NCI-H2029 (cell line): ENCODE measurements at regions not wholly inside any gene's neighbourhood (a gene's known extent, or its start where the extent isn't known, plus 50 kb on each side); places are given as distances from the start of the nearest gene placed in this dataset.
"Not testable (repeated sequence)": the region's sequence is repeated elsewhere in the genome, so short reads cannot be mapped to it uniquely, and the experiment has no call there.

ENCODE experiments used
- DNase-seq: peaks from one replicate; lab custom pipeline; 2025; lab: John Stamatoyannopoulos, UW

DNA sequence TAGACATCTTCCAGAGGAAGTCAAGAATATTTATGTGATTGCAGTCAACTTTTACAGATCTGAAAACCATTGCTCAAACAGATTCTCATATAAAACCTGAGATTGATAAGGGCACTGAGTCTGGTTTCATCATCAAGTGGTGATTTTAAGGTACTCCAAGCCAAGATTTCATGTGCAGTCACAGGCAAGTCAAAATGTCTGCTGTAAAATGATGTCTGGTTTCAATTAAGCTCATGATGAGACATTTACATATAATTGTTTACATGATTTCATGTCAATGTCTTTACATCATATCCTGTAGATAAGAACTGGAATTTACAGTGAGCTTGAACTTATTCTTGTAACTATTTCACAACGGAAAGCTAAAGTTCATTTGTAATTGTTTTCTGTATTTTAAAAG lies 1215.5 kb downstream of the ROBO2 start:
- DNase-seq: no peak

DNA sequence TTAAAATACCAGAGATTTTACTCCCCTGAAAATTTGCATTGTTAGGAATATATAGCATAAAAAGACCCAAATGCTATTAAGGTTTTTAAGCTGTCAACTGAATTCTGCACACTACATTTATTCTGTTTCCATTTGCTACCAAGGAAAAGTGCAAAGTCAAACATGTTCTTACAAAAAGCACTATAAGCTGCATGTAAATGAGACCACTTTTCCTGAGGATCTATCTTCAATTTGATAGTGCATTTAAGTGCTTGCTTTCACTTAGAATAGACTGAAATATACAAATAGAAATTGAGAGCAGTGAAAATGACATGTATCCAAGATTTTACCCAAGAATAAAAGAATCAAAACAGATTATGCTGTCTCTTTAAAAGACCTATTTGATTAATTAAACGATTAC lies 1216.2 kb downstream of the ROBO2 start:
- DNase-seq: no peak

DNA sequence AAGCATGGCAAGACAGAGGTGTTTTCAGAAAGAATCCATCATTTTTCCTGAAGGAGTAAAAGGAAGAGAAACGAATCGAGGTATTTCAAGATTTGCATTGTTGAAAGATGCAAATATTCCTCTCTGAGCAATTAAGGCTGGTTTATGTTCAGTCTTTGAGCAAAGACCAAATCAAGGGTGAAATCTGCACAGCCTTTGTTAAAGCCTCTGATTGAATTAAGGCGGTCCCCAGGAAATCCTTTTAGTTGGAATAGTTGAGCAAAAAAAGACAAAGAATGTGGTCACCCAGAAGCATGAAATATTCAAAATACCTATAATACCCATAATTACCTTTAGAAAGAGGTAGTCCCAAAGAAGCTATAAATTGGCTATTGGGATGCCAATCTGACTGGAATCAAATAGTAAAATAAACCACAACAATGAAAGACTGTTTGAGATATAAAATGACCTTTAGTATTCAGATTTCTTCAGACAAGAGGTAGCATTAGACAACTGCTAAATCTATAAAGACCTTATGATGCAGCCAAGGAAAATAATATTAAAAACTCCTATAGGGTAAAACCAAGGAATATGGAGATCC lies 1218.1 kb downstream of the ROBO2 start:
- no peak for DNase-seq

DNA sequence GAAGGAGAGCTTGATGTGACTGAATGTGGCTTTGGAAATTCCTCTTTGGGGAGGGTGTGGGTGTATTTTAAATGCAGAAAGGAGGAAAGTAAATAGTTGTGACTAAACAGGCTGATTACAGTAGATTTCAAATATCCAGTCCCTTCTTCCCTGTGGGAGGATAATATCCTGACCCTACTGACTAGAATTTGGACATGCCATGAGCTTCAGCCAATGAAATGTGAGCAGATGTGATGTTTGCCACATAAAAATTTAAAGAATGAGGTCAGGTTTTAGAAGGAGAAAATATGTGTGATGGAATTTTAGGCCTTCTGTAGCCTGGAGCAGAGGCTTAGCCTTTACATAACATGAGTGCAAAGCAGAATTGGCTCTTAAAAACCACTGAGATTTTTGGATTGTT lies 1218.9 kb downstream of the ROBO2 start:
- DNase-seq: no peak

DNA sequence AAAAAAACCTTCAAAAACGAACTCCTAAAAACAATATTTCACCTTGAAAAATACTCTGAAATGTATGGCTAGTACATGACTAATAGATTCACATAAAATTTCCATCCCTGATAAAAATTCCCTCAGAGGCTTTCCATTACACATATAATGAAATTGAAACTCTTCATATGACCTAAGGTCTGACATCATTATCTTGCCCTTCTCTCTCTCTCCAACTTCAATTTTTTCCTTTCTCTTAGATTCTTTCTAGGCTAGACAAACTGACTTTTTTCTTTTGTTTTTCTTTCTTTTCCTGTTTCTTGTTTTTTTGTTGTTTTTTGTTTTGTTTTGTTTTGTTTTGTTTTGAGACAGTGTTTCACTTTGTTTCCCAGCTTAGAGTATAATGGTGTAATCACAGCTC lies 1220.5 kb downstream of the ROBO2 start:
- DNase-seq: no peak

DNA sequence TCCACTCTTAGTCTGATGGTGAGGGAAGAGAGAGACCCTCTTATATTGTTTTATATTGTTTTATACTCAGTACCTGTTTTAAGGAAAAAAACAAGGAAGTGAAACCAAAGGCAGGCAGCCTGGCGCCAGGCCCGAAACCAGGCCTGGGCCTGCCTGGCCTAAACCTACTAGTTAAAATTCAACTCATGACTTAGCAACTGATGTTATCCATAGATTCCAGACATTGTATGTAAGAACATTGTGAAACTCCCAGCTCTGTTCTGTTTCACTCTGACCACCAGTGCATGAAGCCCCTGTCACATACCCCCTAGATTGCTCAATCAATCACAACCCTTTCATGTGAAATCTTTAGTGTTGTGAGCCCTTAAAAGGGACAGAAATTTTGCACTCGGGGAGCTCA lies 1226.7 kb downstream of the ROBO2 start:
- DNase-seq: not testable (repeated sequence)

DNA sequence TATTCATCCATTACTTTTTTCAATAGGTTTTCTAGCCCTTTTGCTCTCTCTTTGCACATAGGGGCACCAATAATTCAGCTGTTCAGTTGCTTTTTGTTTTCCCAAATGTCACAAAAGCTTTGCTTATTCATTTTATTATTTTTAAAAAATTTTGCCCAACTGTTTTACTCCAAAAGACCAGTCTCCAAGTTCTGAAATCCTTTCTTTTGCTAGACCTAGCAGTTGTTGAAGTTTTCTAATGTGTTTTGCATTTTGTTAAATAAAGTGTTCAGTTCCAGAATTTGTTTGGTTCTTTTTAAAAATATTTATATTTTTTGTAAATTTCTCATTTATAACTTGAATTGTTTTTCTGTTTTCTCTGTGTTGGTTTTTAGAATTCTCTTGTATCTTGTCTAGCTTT lies 1227.3 kb downstream of the ROBO2 start:
- DNase-seq: no peak

DNA sequence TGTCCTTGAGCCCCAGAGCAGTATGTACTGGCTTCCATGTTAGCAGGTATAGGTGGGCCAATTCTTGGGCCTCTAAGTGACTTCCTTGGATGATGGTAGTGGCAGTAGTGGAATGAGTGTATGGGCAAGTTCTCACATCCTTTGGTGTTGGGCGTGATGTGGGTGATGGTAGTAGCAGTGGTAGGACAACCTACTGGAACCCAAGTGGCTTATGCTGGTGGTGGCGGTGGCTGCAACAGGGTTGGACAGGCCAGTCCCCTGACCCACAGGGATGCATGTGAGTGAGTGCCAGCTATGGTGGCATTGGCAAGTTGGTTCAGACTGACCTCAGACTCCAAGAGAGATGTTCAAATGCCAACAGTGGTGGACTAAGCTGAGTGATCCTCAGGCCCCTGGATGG lies 1228.2 kb downstream of the ROBO2 start:
- DNase-seq: no peak

DNA sequence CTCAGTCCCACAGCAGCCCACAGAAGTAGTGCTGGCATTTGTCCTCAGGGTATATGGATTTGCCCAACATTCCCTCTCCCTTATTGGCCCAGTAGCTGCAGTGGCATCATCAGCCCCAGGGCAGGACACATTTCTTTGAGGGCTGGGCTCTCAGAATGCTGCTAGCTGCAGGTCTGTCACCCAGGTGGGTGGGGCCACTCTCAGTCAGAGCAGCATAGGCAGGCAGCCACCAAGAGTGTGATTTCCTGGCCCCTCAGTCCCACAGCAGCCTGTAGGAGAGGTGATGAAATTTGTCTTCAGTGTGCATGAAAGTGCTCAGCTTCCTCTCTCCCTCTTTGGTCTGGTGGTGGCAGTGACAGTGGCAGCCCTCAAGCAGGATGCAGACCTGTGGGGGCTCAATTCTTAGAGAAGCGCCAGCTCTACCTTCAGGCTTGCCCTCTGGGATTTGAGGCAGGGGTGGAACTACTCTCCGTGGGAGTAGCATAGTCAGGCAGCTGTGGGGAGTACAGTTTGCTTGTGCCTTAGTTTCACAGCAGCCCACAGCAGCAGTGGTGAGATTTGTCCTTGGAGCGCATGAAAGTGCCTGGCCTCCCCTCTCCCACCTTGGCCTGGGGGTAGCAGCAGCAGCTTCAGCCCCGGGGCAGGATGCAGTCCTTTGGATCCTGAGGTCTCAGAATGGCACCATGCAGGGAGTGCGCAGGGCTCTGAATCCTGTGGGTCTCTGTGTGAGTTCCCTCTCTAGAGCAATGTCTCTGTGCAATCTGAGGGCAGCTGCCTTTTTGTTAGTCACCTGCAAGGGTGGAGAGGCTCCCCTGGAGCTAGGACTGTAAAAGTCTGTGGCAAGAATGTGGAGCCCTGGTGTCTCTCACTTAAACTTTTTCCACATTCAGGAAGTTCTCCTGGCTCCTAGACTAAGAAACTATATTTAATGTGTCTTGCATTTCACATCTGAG lies 1229.1 kb downstream of the ROBO2 start:
- DNase-seq: no peak

DNA sequence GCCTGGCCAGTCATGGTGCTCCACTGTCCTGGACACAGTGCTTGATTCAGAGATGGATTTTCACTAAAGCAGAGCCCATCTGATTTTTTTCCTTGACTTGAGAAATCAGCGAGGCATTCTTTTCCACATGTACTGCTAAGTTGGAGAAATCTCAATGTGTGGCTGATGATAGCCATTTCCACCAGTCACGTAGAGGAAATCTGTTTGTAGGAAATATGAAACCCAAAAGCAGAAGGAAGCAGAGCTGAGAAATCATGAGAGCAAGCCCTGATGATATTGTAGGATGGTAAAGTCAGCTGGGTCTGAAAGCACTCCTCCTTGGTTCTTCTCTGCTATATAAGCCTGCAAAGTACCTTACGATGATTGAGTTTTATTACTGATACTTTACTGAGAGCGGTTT lies 1233.4 kb downstream of the ROBO2 start:
- no peak for DNase-seq

DNA sequence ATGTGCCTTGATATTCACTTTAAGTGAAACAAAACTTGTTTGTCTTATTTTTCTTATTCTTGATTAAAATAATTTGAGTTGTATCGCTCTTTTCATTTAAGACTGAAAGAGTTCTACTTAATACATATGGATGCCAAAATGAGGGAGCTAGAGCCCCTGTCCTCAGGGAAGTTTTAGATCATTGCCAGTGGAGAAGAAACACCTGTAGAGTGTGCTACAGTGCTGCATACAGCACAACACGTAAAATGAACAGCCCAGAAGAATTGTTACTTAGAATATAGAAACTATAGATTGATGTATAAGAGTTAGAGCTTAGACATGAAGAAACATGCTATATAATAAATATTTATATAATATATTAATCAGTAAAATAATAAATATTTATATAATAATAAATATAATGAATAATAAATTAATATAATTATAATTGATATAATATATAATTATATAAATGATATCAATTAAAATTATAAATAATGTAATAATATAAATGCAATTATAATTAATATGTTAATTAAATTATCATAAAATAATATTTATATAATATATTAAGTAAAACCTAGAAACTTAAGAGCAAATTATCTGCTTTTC lies 1234.7 kb downstream of the ROBO2 start:
- DNase-seq: no peak

DNA sequence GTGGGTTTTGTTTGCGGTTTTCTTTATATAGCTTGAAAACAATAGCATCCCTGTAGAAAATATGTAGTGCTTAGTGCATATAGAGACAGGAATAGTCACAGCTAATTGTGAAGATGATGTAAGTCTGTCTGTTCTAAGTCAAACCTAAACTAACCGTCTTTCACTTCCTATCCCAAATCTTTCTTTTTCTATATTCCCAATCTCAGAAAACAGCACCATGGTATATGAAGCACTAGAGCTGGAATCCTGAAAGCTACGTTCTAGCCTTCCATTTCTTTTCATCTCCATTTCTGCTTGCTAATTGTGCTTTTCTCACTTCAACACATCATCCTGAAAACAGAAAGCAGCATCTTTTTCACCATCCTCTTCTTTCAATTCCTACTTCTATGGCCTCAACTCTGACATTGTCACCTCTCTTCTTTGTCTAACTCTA lies 1235.5 kb downstream of the ROBO2 start:
- no peak for DNase-seq

DNA sequence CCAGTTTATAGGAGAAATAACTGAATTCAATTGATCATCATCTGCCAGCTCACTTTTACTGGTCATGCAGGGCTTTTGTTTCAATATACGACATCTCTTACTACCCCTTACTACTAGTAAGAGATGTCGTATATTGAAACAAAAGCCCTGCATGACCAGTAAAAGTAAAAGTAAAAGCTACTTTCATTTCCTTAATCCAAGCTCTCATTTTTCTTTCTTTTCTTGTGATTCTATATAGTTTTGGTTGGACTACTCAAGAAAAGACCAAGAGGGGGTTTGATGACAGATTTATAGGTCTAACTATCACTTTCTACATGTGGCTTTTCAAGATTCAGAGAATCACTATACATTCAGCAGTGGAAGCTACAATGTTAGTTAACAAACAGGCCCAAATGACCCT lies 1237.3 kb downstream of the ROBO2 start:
- no peak for DNase-seq

DNA sequence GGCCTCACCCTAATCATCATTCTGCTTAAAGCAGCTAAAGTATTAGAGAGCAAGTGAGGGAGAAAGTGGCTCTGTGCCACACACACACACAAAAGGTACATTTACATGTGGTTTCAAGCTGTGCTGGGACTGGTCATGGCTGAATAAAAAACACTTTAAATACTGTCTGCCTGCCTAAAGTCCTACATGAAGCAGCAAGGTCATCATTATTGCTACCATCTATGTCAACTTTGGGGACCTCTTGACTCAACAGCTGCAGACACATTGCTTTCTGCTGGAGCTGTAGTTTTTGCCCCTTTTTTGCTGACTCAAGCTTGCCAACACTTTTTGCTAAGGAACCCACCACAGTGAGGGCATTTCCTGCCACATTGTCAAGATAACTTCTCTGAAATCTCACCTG lies 1237.9 kb downstream of the ROBO2 start:
- no peak for DNase-seq

DNA sequence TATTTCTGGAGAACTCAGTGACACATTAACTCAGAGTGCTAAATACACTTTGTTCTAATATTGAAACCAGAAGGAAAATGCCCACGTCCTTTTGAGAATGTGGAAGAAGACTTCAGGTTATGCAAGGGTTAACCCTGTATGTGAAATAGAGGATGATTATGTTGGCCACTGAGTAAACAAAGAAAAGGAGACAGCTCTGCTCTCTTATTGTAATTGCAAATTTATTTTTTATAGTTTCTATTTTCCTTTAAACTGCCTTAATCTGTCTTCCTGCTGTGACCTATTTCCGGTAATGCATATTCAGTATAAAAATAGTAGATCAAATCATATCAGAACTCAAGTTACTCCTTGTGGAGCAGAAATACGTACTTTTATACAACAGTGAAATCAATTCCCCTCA lies 1239.2 kb downstream of the ROBO2 start:
- DNase-seq: no peak

DNA sequence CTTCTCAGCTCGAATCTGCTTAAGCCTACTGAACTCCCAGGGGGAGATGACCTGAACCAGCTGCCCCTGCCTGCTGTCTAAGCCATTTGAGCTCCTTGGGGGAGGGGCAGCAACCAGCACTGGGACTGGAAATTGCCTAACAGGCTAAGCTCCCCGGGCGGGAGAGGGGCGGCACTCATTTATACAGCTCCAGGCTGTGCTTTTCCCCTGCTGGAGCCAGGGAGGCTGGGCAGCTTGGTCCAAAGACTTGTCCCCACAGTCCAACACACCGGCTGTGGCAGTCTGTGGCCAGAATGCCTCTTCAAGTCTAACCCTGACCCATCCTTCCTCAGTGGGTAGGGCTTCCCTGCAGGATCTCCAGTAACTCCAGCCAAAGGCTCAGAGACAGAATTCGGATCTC lies 1241.5 kb downstream of the ROBO2 start:
- DNase-seq: no peak

DNA sequence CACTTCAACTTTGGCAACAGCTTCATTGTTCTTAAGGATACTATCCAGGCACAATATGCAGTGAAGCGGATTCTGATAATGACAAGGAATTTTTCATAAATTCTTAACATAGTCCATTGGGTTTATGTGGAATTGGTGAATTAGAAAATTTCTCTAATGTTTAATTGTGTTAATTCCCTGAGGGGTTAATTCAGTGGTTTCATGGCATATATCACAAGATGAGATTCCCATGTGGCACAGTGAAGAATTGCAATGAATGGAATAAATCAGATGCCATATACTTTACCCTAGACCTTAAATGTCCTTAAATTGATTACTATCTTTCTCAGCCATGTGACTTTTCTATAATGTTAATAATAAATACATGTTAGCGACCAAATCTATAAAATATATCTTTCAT lies 1244.1 kb downstream of the ROBO2 start:
- no peak for DNase-seq

DNA sequence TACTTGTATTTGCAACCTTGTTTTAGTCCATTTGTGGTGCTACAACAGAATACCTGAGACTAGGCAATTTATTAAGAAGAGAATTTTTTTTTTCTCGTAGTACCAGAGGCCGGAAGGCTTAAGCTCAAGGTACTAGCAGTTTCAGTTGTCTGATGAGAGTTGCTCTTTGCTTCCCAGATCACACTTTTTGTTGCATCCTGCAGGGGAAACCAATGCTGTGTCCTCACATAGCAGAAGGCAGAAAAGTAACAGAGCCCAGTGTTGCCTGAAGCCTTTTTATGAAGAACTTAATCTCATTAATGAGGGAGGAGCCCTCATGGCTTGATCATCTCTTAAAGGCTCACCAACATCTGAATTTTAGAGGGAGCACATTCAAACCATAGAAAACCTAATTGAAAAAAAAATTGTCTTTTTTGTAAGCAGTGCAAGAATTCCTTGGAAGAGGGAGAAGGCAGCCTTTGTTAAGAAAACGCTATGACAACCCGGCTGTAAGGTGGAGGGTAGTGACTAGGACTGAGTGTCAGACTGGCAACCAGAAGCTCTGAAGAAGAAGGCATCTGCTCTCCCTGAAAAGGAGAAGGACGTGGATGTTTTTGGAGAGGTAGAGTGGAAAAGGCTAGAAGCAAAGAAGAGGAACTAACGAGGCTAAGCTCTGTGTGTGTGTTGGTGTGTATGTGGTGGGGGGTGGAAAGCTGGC lies 1245.3 kb downstream of the ROBO2 start:
- no peak for DNase-seq

DNA sequence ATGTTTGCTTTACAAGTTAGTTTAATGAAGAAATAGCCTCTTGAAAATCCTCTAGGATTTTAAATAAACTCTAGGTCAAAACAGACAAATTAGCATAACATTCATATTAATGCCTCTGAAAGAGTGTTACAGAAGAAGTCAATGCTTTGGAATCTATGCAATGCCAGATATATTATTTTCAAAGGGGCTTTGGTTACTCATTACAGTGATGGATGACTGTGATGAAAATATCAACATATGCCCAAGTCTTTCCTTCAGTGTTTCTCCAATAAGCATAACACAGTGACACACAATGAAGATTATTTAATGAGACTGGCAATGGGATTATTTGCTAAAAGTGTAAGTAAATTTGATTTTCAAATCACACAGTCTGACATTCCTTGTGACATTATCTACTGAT lies 1247.2 kb downstream of the ROBO2 start:
- DNase-seq: no peak

DNA sequence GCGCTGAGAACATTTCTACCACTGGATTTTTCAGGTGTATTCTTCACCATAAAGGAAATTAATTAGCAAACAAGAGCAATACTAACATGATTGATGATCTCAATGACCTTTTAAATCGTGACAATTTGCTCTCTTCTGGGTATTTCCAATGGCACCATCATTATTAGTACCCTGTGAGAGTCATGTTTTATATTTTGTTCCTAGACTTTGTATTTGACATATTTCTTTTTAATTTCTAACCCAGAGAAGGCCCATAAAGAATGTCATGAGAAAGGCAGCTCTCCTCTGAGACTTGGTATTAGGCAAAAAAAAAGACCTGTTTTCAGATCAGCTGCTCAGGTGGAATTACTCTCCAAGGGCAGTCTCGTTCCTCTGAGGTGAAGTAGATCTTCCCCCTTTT lies 1253.4 kb downstream of the ROBO2 start:
- DNase-seq: no peak

DNA sequence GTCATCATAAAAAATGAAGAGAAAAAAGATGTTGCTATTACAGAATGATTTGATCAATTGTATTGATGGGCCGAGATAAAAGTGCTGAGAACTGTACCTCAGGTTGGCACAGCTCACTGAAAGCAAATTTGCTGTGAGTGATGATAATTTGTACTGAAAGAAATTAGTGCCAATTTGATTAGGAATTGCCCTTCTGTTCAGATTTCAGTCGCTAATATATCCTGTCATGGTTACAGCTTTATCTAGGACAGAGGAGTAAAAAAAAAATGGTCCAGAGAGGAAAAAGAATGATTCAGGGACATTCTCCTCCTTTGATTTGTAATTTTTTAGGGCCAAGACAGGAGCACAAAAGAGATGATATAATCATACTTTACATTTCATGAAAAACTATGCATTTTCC lies 1264.2 kb downstream of the ROBO2 start:
- DNase-seq: no peak

DNA sequence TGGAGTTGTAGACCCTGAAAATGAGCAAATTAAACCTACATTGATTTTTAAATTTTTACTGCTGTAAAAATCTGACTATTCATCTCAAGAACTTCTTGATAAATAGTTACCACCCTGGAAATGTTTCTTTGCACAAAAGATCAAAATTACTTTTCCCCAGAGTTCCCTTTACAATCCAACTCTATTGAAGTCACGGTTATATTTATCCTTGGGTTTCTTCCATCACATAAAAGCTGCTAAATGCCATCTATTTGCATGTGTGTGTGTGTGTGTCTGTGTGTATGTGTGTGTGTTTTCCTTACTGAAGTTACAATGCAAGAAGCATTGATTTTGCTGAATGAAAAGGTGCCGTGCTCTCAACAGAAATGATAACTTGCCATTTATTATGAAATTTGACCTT lies 1273.0 kb downstream of the ROBO2 start:
- DNase-seq: no peak

DNA sequence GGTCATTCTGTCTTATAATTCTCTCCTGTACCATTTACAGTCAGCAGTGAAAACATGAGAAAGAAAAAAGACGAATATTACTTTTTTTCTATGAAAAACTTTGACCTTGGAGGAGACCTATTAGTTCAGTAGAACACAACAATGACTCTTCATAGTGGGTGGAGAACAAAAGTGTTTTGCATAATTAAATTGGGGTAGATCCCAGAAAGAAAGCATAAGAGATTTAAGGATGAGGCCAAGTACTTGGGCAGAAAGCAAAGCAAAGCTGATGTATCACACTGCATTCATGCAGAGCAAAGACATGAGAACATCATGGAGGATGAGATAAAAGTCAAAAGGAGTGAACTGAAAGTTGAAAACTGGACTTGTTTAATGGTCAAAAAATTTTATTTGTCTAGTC lies 1273.4 kb downstream of the ROBO2 start:
- DNase-seq: no peak
